Parathyroid adenoma (tissue), 2 donors: ENCODE measurements at regions not wholly inside any gene's neighbourhood (a gene's known extent, or its start where the extent isn't known, plus 50 kb on each side); places are given as distances from the start of the nearest gene placed in this dataset.

ENCODE experiments used
- H2AFZ ChIP-seq: fragments of 300-600 bp; sonication (generic); one replicate; pipeline ENCODE4 v1.7.0; 2017; ENCODE audit warnings: antibody characterized with exemption, mild to moderate bottlenecking
- H3K27ac ChIP-seq: fragments of 300-600 bp; sonication (generic); one replicate; pipeline ENCODE4 v1.7.0; 2017
- H3K27me3 ChIP-seq: fragments of 300-600 bp; sonication (generic); one replicate; pipeline ENCODE4 v1.7.0; 2017; ENCODE audit warnings: low read length; ENCODE audit not compliant: control insufficient read depth, insufficient read depth
- H3K36me3 ChIP-seq: fragments of 300-600 bp; sonication (generic); one replicate; pipeline ENCODE4 v1.7.0; 2017; ENCODE audit warnings: low read length; ENCODE audit not compliant: control insufficient read depth, insufficient read depth
- H3K4me1 ChIP-seq: fragments of 300-600 bp; sonication (generic); one replicate; pipeline ENCODE4 v1.7.0; 2017; ENCODE audit warnings: control low read depth
- H3K4me2 ChIP-seq: fragments of 300-600 bp; sonication (generic); one replicate; pipeline ENCODE4 v1.7.0; 2017; ENCODE audit warnings: low read length
- H3K4me3 ChIP-seq: fragments of 300-600 bp; sonication (generic); one replicate; pipeline ENCODE4 v1.7.0; 2017; ENCODE audit warnings: low read depth, low read length
- H3K79me2 ChIP-seq: fragments of 300-600 bp; sonication (generic); one replicate; pipeline ENCODE4 v1.7.0; 2017; ENCODE audit warnings: control low read depth
- H3K9ac ChIP-seq: fragments of 300-600 bp; sonication (generic); one replicate; pipeline ENCODE4 v1.7.0; 2017; ENCODE audit warnings: mild to moderate bottlenecking
- H3K9me3 ChIP-seq: fragments of 300-600 bp; sonication (generic); one replicate; pipeline ENCODE4 v1.7.0; 2017; ENCODE audit warnings: low read length; ENCODE audit not compliant: control insufficient read depth
- TF ChIP-seq, protein P1 (sequence below): fragments of 300-600 bp; sonication (generic); IDR thresholded peaks from one replicate; pipeline ENCODE4 v1.7.0; 2017; ENCODE audit warnings: antibody characterized with exemption, mild to moderate bottlenecking
- donor health status: primary hyperparathyroidism.

DNA sequence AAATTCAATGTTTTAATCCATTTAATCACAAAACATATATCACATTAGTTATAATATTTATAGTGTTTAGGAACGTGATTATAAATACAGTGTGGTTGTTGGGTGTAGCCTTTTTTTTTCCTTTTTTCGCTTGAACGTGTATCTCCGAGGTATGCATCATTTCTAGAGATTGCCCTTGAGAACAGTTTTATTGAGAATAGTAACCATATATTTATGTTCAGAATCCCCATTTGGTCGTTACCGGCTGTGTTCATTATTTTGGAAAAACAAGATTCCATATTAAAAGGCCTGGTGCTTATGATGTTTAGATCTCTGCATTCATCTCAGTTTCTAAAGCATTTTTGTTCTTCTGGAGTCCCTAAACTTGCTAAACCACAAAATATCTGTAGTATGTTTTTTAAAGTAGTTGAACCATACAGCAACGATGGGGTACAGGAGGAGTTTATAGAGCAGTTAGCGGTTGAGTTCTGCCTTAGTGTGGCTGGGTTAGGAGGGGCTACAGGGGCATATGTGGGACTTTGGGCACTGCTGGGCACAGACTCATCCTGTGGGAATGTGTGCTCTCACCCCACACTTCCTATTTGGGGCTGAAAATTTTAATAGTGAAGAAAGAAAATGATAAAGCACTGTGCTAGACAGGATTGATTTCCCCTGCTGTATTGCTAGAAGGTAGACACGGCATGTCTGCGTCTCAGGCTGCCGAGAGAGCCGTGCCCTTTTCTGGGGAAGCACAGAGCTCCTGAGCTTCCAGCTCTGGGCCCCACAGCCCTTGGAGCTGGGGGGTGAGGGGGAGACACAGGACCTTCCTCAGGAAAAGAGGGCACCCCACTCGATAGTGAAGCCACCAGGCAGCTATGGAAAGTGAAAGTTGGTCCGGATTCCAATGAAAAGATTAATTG is 81.5 kb upstream of the PPARA start:
- no peaks in the 10 kb centered on the region for H3K9me3 ChIP-seq
- peak overlapping the region; percentile 76 for H3K4me2 ChIP-seq
- TF ChIP-seq, protein P1, sequence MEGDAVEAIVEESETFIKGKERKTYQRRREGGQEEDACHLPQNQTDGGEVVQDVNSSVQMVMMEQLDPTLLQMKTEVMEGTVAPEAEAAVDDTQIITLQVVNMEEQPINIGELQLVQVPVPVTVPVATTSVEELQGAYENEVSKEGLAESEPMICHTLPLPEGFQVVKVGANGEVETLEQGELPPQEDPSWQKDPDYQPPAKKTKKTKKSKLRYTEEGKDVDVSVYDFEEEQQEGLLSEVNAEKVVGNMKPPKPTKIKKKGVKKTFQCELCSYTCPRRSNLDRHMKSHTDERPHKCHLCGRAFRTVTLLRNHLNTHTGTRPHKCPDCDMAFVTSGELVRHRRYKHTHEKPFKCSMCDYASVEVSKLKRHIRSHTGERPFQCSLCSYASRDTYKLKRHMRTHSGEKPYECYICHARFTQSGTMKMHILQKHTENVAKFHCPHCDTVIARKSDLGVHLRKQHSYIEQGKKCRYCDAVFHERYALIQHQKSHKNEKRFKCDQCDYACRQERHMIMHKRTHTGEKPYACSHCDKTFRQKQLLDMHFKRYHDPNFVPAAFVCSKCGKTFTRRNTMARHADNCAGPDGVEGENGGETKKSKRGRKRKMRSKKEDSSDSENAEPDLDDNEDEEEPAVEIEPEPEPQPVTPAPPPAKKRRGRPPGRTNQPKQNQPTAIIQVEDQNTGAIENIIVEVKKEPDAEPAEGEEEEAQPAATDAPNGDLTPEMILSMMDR: no peak
- peaks cover 2% of the 10 kb centered on the region for H3K4me1 ChIP-seq
- no peak overlapping the region for H2AFZ ChIP-seq
- H3K9ac ChIP-seq: no peak overlapping the region
- H3K27me3 ChIP-seq: no peaks in the 10 kb centered on the region
- H3K27ac ChIP-seq: peak overlapping the region; percentile 85
- H3K79me2 ChIP-seq: peaks cover 23% of the 10 kb centered on the region
- H3K36me3 ChIP-seq: no peaks in the 10 kb centered on the region
- peak overlapping the region; percentile 67 for H3K4me3 ChIP-seq

DNA sequence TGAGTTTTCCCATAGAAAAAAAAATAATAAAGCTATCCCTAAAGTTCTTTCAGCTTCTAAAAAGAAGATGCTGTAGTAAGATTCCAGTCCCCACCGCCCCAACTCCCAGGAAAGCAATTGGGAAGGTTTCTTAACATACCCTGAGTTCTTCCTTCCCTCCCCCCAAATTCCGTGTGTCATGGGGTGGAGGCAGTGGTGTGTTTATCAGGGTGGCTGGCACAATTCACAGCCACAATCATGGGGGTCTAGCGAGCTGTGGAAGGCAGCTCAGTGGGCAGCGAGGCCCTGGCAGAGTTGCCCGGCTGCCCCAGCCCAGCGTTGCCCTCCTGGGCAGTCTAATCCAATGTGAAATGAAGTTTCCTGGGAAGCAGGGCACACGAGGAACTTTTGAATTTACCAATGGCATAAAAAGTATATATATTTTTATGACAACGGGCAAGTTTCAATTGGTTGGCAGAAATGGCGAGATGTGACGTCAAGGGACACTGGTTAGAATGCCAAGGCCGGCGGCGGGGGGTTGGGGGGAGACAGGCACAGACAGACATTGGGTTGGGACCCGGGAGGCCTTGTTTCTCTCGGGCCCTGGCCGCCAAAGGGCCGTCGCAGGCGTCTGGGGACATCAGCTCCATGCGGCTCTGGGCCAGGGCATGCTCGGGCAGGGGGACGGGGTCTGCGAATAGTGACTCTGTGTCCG is 80.7 kb upstream of the PPARA start:
- H3K9ac ChIP-seq: peak overlapping the region; percentile 43
- H3K9me3 ChIP-seq: no peaks in the 10 kb centered on the region
- peak overlapping the region; percentile 23 for H2AFZ ChIP-seq
- H3K27ac ChIP-seq: peak overlapping the region; percentile 85
- H3K27me3 ChIP-seq: no peaks in the 10 kb centered on the region
- peak overlapping the region; percentile 76 for H3K4me2 ChIP-seq
- TF ChIP-seq, protein P1: no peak
- H3K4me3 ChIP-seq: peak overlapping the region; percentile 67
- peaks cover 23% of the 10 kb centered on the region for H3K79me2 ChIP-seq
- H3K36me3 ChIP-seq: no peaks in the 10 kb centered on the region
- H3K4me1 ChIP-seq: peaks cover 2% of the 10 kb centered on the region

DNA sequence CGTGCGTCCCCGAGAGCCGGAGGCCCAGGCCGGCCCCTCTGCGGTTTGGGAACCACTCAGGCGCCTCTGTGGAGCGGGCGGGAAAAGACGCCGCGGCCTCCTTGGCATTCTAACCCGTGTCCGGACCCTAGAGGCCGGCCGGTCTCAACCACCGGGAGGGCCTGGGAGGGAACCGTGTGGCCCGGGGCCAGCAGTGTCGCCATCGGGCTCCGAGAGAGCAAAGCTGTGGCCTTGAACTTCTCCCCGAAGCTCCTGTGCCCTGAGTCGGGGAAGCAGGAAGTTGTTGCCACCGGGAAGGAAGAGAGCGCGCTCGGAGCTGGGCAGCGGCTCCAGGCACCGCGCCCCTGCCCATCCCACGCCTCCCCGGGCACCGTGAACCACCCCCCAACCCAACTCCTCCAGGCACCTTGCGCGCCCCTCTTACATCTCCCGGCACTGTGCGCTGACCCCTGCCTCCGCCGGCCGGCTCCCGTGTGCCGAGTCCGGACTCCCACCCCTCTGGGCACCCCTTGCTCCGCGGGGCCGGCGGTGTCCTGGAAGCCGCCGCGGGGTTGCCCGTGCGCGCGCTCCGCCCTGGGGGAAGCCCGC is 80.0 kb upstream of the PPARA start:
- H3K27me3 ChIP-seq: no peaks in the 10 kb centered on the region
- H3K4me1 ChIP-seq: peaks cover 2% of the 10 kb centered on the region

DNA sequence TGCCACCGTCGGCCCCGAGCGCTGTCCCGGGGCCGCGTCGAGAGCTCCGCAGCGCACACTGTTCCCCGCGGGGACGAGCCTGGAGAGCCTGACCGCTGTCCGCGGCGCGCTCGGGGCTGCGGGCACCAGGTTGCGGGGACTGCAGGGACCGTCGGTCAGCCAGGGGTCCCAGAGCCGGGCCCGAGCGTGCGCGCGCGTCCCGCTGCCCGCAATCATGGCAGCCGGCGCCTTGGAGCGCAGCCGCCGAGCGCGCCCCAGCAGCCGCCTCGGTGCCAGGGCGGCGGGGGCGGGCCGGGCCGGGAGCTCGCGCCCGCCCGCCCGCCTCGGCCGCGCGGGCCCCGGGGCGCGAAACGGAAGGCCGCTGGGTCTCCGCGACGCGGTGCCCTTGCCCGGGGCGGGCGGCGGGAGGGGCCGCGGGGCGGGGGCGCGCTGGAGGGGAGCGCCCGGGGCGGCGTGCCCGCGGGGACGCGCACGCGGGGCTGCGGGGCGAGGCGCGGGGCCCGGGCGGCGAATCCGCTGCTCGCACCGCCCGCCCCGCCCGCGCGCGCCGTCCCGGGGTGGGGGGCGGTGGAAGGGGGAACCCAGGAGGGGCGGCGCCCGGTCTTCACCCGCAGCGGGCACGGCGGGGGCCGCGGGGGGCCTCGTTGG is 79.4 kb upstream of the PPARA start:
- Histone ChIP-seq H3K9ac (no peak overlapping the region), H3K4me1 (peaks cover 2% of the 10 kb centered on the region), H3K36me3 (no peaks in the 10 kb centered on the region), H3K27me3 (no peaks in the 10 kb centered on the region), H3K27ac (peak overlapping the region; percentile 85), H2AFZ (peak overlapping the region; percentile 23), H3K9me3 (no peaks in the 10 kb centered on the region), H3K79me2 (peaks cover 27% of the 10 kb centered on the region), H3K4me3 (peak overlapping the region; percentile 67), H3K4me2 (peak overlapping the region; percentile 76)
- TF ChIP-seq, protein P1: no peak

More for the DNA sequence above, 80.0 kb upstream of the PPARA start:
- peak overlapping the region; percentile 85 for H3K27ac ChIP-seq
- H3K9ac ChIP-seq: peak overlapping the region; percentile 43
- no peaks in the 10 kb centered on the region for H3K36me3 ChIP-seq
- peak overlapping the region; percentile 67 for H3K4me3 ChIP-seq
- TF ChIP-seq, protein P1: no peak
- no peaks in the 10 kb centered on the region for H3K9me3 ChIP-seq
- peak overlapping the region; percentile 76 for H3K4me2 ChIP-seq
- H2AFZ ChIP-seq: peak overlapping the region; percentile 23
- peaks cover 24% of the 10 kb centered on the region for H3K79me2 ChIP-seq
